Ishikawa (cell line): ENCODE measurements at regions not wholly inside any gene's neighbourhood (a gene's known extent, or its start where the extent isn't known, plus 50 kb on each side); places are given as distances from the start of the nearest gene placed in this dataset.

Source experiments
- CEBPB ChIP-seq: IDR thresholded peaks from 2 replicates; pipeline ENCODE4 v1.6.1; 2012
- TF ChIP-seq, protein P1 (sequence below): IDR thresholded peaks from 2 replicates; pipeline ENCODE4 v1.6.1; 2012; ENCODE audit warnings: low read depth, mild to moderate bottlenecking

DNA sequence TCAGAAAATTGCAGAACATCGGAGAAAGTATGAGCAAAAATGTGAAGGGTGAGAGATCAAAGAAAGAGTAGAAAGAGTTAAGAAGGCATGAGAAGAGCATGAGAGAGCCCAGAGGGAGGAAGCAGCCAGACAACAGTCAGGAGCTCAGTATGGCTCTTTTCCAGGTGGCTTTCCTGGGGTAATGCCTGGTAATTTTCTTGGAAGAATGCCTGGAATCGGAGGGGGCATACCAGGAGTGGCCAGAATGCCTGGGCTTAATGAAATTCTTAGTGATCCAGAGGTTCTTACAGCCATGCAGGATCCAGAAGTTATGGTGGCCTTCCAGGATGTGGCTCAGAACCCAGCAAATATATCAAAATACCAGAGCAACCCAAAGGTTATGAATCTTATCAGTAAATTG is 271.8 kb upstream of the TFPI start:
- TF ChIP-seq, protein P1, sequence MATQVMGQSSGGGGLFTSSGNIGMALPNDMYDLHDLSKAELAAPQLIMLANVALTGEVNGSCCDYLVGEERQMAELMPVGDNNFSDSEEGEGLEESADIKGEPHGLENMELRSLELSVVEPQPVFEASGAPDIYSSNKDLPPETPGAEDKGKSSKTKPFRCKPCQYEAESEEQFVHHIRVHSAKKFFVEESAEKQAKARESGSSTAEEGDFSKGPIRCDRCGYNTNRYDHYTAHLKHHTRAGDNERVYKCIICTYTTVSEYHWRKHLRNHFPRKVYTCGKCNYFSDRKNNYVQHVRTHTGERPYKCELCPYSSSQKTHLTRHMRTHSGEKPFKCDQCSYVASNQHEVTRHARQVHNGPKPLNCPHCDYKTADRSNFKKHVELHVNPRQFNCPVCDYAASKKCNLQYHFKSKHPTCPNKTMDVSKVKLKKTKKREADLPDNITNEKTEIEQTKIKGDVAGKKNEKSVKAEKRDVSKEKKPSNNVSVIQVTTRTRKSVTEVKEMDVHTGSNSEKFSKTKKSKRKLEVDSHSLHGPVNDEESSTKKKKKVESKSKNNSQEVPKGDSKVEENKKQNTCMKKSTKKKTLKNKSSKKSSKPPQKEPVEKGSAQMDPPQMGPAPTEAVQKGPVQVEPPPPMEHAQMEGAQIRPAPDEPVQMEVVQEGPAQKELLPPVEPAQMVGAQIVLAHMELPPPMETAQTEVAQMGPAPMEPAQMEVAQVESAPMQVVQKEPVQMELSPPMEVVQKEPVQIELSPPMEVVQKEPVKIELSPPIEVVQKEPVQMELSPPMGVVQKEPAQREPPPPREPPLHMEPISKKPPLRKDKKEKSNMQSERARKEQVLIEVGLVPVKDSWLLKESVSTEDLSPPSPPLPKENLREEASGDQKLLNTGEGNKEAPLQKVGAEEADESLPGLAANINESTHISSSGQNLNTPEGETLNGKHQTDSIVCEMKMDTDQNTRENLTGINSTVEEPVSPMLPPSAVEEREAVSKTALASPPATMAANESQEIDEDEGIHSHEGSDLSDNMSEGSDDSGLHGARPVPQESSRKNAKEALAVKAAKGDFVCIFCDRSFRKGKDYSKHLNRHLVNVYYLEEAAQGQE, result no peak
- no peak for TF ChIP-seq CEBPB
